Upper lobe of left lung (tissue), 4 donors: ENCODE measurements at regions not wholly inside any gene's neighbourhood (a gene's known extent, or its start where the extent isn't known, plus 50 kb on each side); places are given as distances from the start of the nearest gene placed in this dataset.

Experiments
- CTCF ChIP-seq, 6 experiments: fragments of 450-650 bp in 4 of 6; fragments of 200-600 bp in 2 of 6; sonication (generic) in 2 of 6; IDR thresholded peaks; one replicate each; pipeline ENCODE4 v1.5.1; 2016 to 2019; ENCODE audit warnings: antibody characterized with exemption in 6 of 6
- EP300 ChIP-seq, 4 donors: sonication (generic); formaldehyde crosslinking; IDR thresholded peaks; one replicate each; pipeline ENCODE4 v1.5.1; 2017; ENCODE audit warnings: antibody characterized with exemption in 4 of 4, control low read depth in 2 of 4
- POLR2A ChIP-seq, 4 donors: fragments of 450-650 bp; IDR thresholded peaks; one replicate each; pipeline ENCODE4 v1.5.1; 2016 to 2017; ENCODE audit warnings: antibody characterized with exemption in 4 of 4, mild to moderate bottlenecking in 2 of 4
- POLR2AphosphoS5 ChIP-seq, 2 donors: sonication (generic); formaldehyde crosslinking; IDR thresholded peaks; one replicate each; pipeline ENCODE4 v1.5.1; 2017; ENCODE audit warnings: antibody characterized with exemption in 2 of 2

GRCh38 chr20:47444584-47444983, 57.1 kb upstream of the NCOA3 start:
- TF ChIP-seq POLR2AphosphoS5 (IDR thresholded peaks at IDR 0.05) = no peak
- TF ChIP-seq CTCF (IDR thresholded peaks at IDR 0.05) = no peak
- TF ChIP-seq EP300 (IDR thresholded peaks at IDR 0.05) = no peak
- TF ChIP-seq POLR2A (IDR thresholded peaks at IDR 0.05) = no peak
